HEK293 (cell line): ENCODE measurements at regions not wholly inside any gene's neighbourhood (a gene's known extent, or its start where the extent isn't known, plus 50 kb on each side); places are given as distances from the start of the nearest gene placed in this dataset.

ENCODE experiments used
- CTCF ChIA-PET: fragments of 350-600 bp; formaldehyde crosslinking; extraction: SDS; loops from one replicate; lab custom pipeline; 2021; ENCODE audit warnings: antibody characterized with exemption; lab: Yijun Ruan, JAX
- POLR2A ChIA-PET: fragments of 300-600 bp; formaldehyde crosslinking; extraction: SDS; loops from one replicate; lab custom pipeline; 2020; ENCODE audit warnings: antibody characterized with exemption, inconsistent platforms; lab: Yijun Ruan, JAX
- H3K27ac ChIP-seq: fragments of 200-500 bp; sonication (Bioruptor generic); 2 replicates; pipeline ENCODE4 v1.5.1; 2014; ENCODE audit warnings: low read depth, low read length, control low read depth, inconsistent platforms; ENCODE audit errors: extremely low read depth
- H3K36me3 ChIP-seq, 2 experiments: fragments of 200-500 bp in 1 of 2; sonication (Bioruptor generic) in 1 of 2; 1 replicate in 1 of 2; 2 replicates in 1 of 2; pipeline ENCODE4 v1.5.1; 2014 to 2017; ENCODE audit warnings: inconsistent platforms in 2 of 2, low read length in 2 of 2; ENCODE audit not compliant: control insufficient read depth in 2 of 2, insufficient read depth in 1 of 2
- H3K4me1 ChIP-seq: fragments of 200-500 bp; sonication (Bioruptor generic); 2 replicates; pipeline ENCODE4 v1.5.1; 2014; ENCODE audit warnings: mild to moderate bottlenecking, low read length, inconsistent platforms; ENCODE audit not compliant: control insufficient read depth, insufficient read depth
- H3K4me3 ChIP-seq: 2 replicates; pipeline ENCODE4 v1.5.1; 2011; ENCODE audit warnings: low read depth, mild to moderate bottlenecking, control low read depth, low read length, moderate library complexity
- H3K9me3 ChIP-seq: fragments of 200-500 bp; sonication (Bioruptor generic); 2 replicates; pipeline ENCODE4 v1.5.1; 2014; ENCODE audit warnings: low read depth, low read length, inconsistent platforms; ENCODE audit not compliant: control insufficient read depth, insufficient read depth
- GFI1B ChIP-seq: fragments of 450-650 bp; formaldehyde crosslinking; IDR thresholded peaks from 2 replicates; pipeline ENCODE4 v1.5.1; 2016; ENCODE audit warnings: missing biosample characterization, missing genetic modification characterization
- IKZF3 ChIP-seq: fragments of 450-650 bp; IDR thresholded peaks from 2 replicates; pipeline ENCODE4 v1.5.0; 2018; ENCODE audit warnings: missing biosample characterization, mild to moderate bottlenecking, missing genetic modification characterization, moderate library complexity
- INSM2 ChIP-seq: fragments of 450-650 bp; formaldehyde crosslinking; IDR thresholded peaks from 2 replicates; pipeline ENCODE4 v1.5.1; 2016; ENCODE audit warnings: missing biosample characterization, missing genetic modification characterization
- KLF1 ChIP-seq: fragments of 450-650 bp; formaldehyde crosslinking; IDR thresholded peaks from 2 replicates; pipeline ENCODE4 v1.5.1; 2016; ENCODE audit warnings: missing biosample characterization, missing genetic modification characterization
- OVOL3 ChIP-seq: fragments of 450-650 bp; formaldehyde crosslinking; IDR thresholded peaks from 2 replicates; pipeline ENCODE4 v1.5.1; 2016; ENCODE audit warnings: missing biosample characterization, missing genetic modification characterization
- SP2 ChIP-seq: fragments of 450-650 bp; formaldehyde crosslinking; IDR thresholded peaks from 2 replicates; pipeline ENCODE4 v1.5.1; 2016; ENCODE audit warnings: missing biosample characterization, missing genetic modification characterization
- ZBTB11 ChIP-seq: fragments of 450-650 bp; formaldehyde crosslinking; conservative IDR thresholded peaks from 2 replicates; pipeline ENCODE4 v1.5.1; 2016; ENCODE audit warnings: low read depth, missing biosample characterization, missing genetic modification characterization
- ZBTB44 ChIP-seq: fragments of 450-650 bp; IDR thresholded peaks from 2 replicates; pipeline ENCODE4 v1.5.1; 2018; ENCODE audit warnings: missing biosample characterization, mild to moderate bottlenecking, missing genetic modification characterization
- ZBTB48 ChIP-seq: fragments of 450-650 bp; formaldehyde crosslinking; IDR thresholded peaks from 2 replicates; pipeline ENCODE4 v1.5.1; 2016; ENCODE audit warnings: missing biosample characterization, missing genetic modification characterization
- ZFHX2 ChIP-seq: fragments of 450-650 bp; formaldehyde crosslinking; conservative IDR thresholded peaks from 2 replicates; pipeline ENCODE4 v1.5.1; 2016; ENCODE audit warnings: missing biosample characterization, missing genetic modification characterization
- ZNF174 ChIP-seq: fragments of 450-650 bp; formaldehyde crosslinking; IDR thresholded peaks from 2 replicates; pipeline ENCODE4 v1.5.0; 2017; ENCODE audit warnings: missing biosample characterization, mild to moderate bottlenecking, missing genetic modification characterization
- ZNF350 ChIP-seq: fragments of 450-650 bp; formaldehyde crosslinking; IDR thresholded peaks from 2 replicates; pipeline ENCODE4 v1.5.0; 2017; ENCODE audit warnings: missing biosample characterization, mild to moderate bottlenecking, missing genetic modification characterization
- ZNF37A ChIP-seq: fragments of 450-650 bp; IDR thresholded peaks from 2 replicates; pipeline ENCODE4 v1.5.1; 2018; ENCODE audit warnings: missing biosample characterization, missing genetic modification characterization
- ZNF391 ChIP-seq: fragments of 450-650 bp; formaldehyde crosslinking; IDR thresholded peaks from 2 replicates; pipeline ENCODE4 v1.5.1; 2016; ENCODE audit warnings: low read depth, missing biosample characterization, missing genetic modification characterization, borderline replicate concordance
- ZNF416 ChIP-seq: fragments of 450-650 bp; formaldehyde crosslinking; IDR thresholded peaks from 2 replicates; pipeline ENCODE4 v1.5.1; 2016; ENCODE audit warnings: missing biosample characterization, missing genetic modification characterization
- ZNF501 ChIP-seq: fragments of 450-650 bp; formaldehyde crosslinking; IDR thresholded peaks from 2 replicates; pipeline ENCODE4 v1.5.1; 2016; ENCODE audit warnings: missing biosample characterization, missing genetic modification characterization
- ZNF529 ChIP-seq: fragments of 450-650 bp; formaldehyde crosslinking; IDR thresholded peaks from 2 replicates; pipeline ENCODE4 v1.5.1; 2017; ENCODE audit warnings: missing genetic modification characterization, missing biosample characterization; ENCODE audit not compliant: insufficient replicate concordance
- ZNF571 ChIP-seq: fragments of 450-650 bp; formaldehyde crosslinking; IDR thresholded peaks from 2 replicates; pipeline ENCODE4 v1.5.0; 2017; ENCODE audit warnings: missing biosample characterization, missing genetic modification characterization
- ZNF585B ChIP-seq: fragments of 450-650 bp; formaldehyde crosslinking; IDR thresholded peaks from 2 replicates; pipeline ENCODE4 v1.5.1; 2016; ENCODE audit warnings: missing biosample characterization, missing genetic modification characterization
- ZNF658 ChIP-seq: fragments of 450-650 bp; formaldehyde crosslinking; IDR thresholded peaks from 2 replicates; pipeline ENCODE4; 2016; ENCODE audit warnings: missing biosample characterization, missing genetic modification characterization
- ZNF677 ChIP-seq: fragments of 450-650 bp; IDR thresholded peaks from 2 replicates; pipeline ENCODE4 v1.5.0; 2018; ENCODE audit warnings: missing biosample characterization, mild to moderate bottlenecking, missing genetic modification characterization, moderate library complexity
- ZNF792 ChIP-seq: fragments of 450-650 bp; formaldehyde crosslinking; IDR thresholded peaks from 2 replicates; pipeline ENCODE4 v1.5.1; 2016; ENCODE audit warnings: missing biosample characterization, missing genetic modification characterization

- TF ChIP-seq ZNF529 (tag by site-specific recombination): no peak
- TF ChIP-seq IKZF3 (tag by site-specific recombination): no peak
- no peak for TF ChIP-seq OVOL3 (tag by site-specific recombination)
- no peak for TF ChIP-seq ZNF350 (tag by site-specific recombination)
- TF ChIP-seq ZNF501: no peak
- H3K4me3 ChIP-seq: no peak overlapping the region
- no peak overlapping the region for H3K27ac ChIP-seq
- ChIA-PET POLR2A (no interaction called here), CTCF (interaction anchor here (0.5 to 4.7 kb wide), 6 partner anchors 9 to 357 kb away, joined by 3 to 42 read pairs (median 6); no protein-coding TSS in a partner anchor)
- H3K4me1 ChIP-seq: no peaks in the 10 kb centered on the region
- no peaks in the 10 kb centered on the region for H3K36me3 ChIP-seq
- no peaks in the 10 kb centered on the region for H3K9me3 ChIP-seq
Observed at GRCh38 chr2:237156031-237156856, 70.6 kb downstream of the COPS8 start.

- H3K9me3 ChIP-seq: no peaks in the 10 kb centered on the region
- CTCF ChIA-PET: interaction anchor here (1.1 to 4.7 kb wide), 3 partner anchors 11 to 356 kb away, joined by 3 to 42 read pairs (median 9); no protein-coding TSS in a partner anchor
- no peak for TF ChIP-seq ZNF585B (tag by site-specific recombination)
- TF ChIP-seq ZBTB44 (tag by site-specific recombination): no peak
- TF ChIP-seq ZNF416 (tag by site-specific recombination): no peak
- no peak for TF ChIP-seq ZNF174
- TF ChIP-seq ZNF571 (tag by site-specific recombination): no peak
- TF ChIP-seq KLF1 (tag by site-specific recombination): no peak
- no peak for TF ChIP-seq ZBTB11 (tag by site-specific recombination)
- TF ChIP-seq ZFHX2: no peak
- TF ChIP-seq ZBTB48 (tag by site-specific recombination): no peak
- TF ChIP-seq ZNF677 (tag by site-specific recombination): no peak
- no peak for TF ChIP-seq INSM2 (tag by site-specific recombination)
- TF ChIP-seq ZNF658: no peak
- TF ChIP-seq ZNF37A (tag by site-specific recombination): no peak
- no peak for TF ChIP-seq SP2 (tag by site-specific recombination)
- TF ChIP-seq ZNF391: no peak
- no peak for TF ChIP-seq ZNF792 (tag by site-specific recombination)
- no peak for TF ChIP-seq GFI1B (tag by site-specific recombination)
- TF ChIP-seq, all 188 proteins: peak for 0
- POLR2A ChIA-PET: no interaction called here
- Histone ChIP-seq H3K36me3 (no peaks in the 10 kb centered on the region), H3K27ac (no peak overlapping the region), H3K4me3 (no peak overlapping the region), H3K4me1 (no peaks in the 10 kb centered on the region)
Observed at GRCh38 chr2:237156857-237157779, 71.4 kb downstream of the COPS8 start.
